PC-3 (cell line): ENCODE measurements at regions not wholly inside any gene's neighbourhood (a gene's known extent, or its start where the extent isn't known, plus 50 kb on each side); places are given as distances from the start of the nearest gene placed in this dataset.

Experiments
- ATAC-seq: fragments of 200-7000 bp; cut with Tn5 transposase; 2 replicates; pipeline ENCODE4 v1.9.1; 2020; ENCODE audit warnings: mild to moderate bottlenecking, moderate library complexity
- BruUV-seq: library from RNA; stranded (reverse); fragments of 400-500 nt; replicated peaks from 2 replicates; lab custom pipeline; 2021; lab: Mats Ljungman, UMichigan
- CTCF ChIA-PET: fragments of 300-600 bp; sonication (Branson Sonifier 250); formaldehyde crosslinking; loops from one replicate; lab custom pipeline; 2022; ENCODE audit warnings: antibody characterized with exemption; lab: Charles Lee
- POLR2A ChIA-PET: fragments of 300-600 bp; sonication (Branson Sonifier 250); formaldehyde crosslinking; loops from one replicate; lab custom pipeline; 2022; ENCODE audit warnings: antibody characterized with exemption; ENCODE audit not compliant: unreplicated experiment; lab: Charles Lee
- DNase-seq: peaks from one replicate; pipeline ENCODE4 v3.0.0-alpha.2; 2015
- H2AFZ ChIP-seq: fragments of 300-600 bp; sonication (generic); 2 replicates; pipeline ENCODE4 v1.6.0; 2016; ENCODE audit warnings: antibody characterized with exemption, low read length
- H3F3A ChIP-seq: fragments of 300-600 bp; sonication (generic); one replicate; pipeline ENCODE4 v1.6.0; 2017; ENCODE audit warnings: antibody characterized with exemption, low read length, control low read depth, mild to moderate bottlenecking; ENCODE audit not compliant: unreplicated experiment
- H3K27ac ChIP-seq: fragments of 300-600 bp; sonication (generic); 2 replicates; pipeline ENCODE4 v1.5.1; 2016; ENCODE audit warnings: mild to moderate bottlenecking, low read length
- H3K27me3 ChIP-seq: fragments of 300-600 bp; sonication (generic); 2 replicates; pipeline ENCODE4 v1.6.1; 2016; ENCODE audit warnings: low read length, mixed read lengths
- H3K36me3 ChIP-seq: fragments of 300-600 bp; sonication (generic); 2 replicates; pipeline ENCODE4 v1.6.1; 2016; ENCODE audit warnings: low read depth, mixed run types, low read length, mixed read lengths
- H3K4me1 ChIP-seq: fragments of 300-600 bp; sonication (generic); 2 replicates; pipeline ENCODE4 v1.5.1; 2016; ENCODE audit warnings: low read length; ENCODE audit not compliant: insufficient read depth
- H3K4me2 ChIP-seq: fragments of 300-600 bp; sonication (generic); 2 replicates; pipeline ENCODE4 v1.6.0; 2016; ENCODE audit warnings: low read length
- H3K4me3 ChIP-seq: fragments of 300-600 bp; sonication (generic); 2 replicates; pipeline ENCODE4 v1.5.1; 2016; ENCODE audit warnings: mild to moderate bottlenecking, low read length, mixed read lengths
- H3K79me2 ChIP-seq: fragments of 300-600 bp; sonication (generic); 2 replicates; pipeline ENCODE4 v1.6.1; 2017; ENCODE audit warnings: low read length, mixed read lengths
- H3K9ac ChIP-seq: fragments of 300-600 bp; sonication (generic); 2 replicates; pipeline ENCODE4 v1.6.0; 2016; ENCODE audit warnings: mild to moderate bottlenecking, low read length
- H3K9me2 ChIP-seq: fragments of 300-600 bp; sonication (generic); replicated peaks from 2 replicates; pipeline ENCODE4 v1.6.1; 2016; ENCODE audit warnings: mixed run types, low read length, mixed read lengths
- H3K9me3 ChIP-seq: fragments of 300-600 bp; sonication (generic); 2 replicates; pipeline ENCODE4 v1.6.1; 2016; ENCODE audit warnings: low read length, mixed read lengths
- H4K20me1 ChIP-seq: fragments of 300-600 bp; sonication (generic); 2 replicates; pipeline ENCODE4 v1.6.1; 2016; ENCODE audit warnings: low read length, mixed read lengths
- EZH2 ChIP-seq: fragments of 300-600 bp; sonication (generic); IDR thresholded peaks from one replicate; pipeline ENCODE4 v1.6.1; 2017; ENCODE audit warnings: antibody characterized with exemption, mild to moderate bottlenecking, low read length; ENCODE audit not compliant: unreplicated experiment
- EZH2phosphoT487 ChIP-seq: fragments of 300-600 bp; sonication (generic); IDR thresholded peaks from 2 replicates; pipeline ENCODE4 v1.6.1; 2018; ENCODE audit warnings: mild to moderate bottlenecking, antibody characterized with exemption, low read length, borderline replicate concordance
- intact Hi-C: fragments of 100-400 bp; cut with micrococcal nuclease; formaldehyde crosslinking; loops from 2 replicates; pipeline ENCODE4 v1.9.0; 2023
- TF ChIP-seq, protein P1 (sequence below): fragments of 300-600 bp; sonication (generic); conservative IDR thresholded peaks from 2 replicates; pipeline ENCODE4 v1.5.1; 2017; ENCODE audit warnings: antibody characterized with exemption, low read depth, mild to moderate bottlenecking, low read length

- ChIA-PET CTCF (no interaction called here), POLR2A (no interaction called here)
- no peaks in the 10 kb centered on the region for H3K9me3 ChIP-seq
- intact Hi-C loops: no loop called here
- no peaks in the 10 kb centered on the region for H3K27me3 ChIP-seq
- TF ChIP-seq EZH2: no peak
- TF ChIP-seq, protein P1, sequence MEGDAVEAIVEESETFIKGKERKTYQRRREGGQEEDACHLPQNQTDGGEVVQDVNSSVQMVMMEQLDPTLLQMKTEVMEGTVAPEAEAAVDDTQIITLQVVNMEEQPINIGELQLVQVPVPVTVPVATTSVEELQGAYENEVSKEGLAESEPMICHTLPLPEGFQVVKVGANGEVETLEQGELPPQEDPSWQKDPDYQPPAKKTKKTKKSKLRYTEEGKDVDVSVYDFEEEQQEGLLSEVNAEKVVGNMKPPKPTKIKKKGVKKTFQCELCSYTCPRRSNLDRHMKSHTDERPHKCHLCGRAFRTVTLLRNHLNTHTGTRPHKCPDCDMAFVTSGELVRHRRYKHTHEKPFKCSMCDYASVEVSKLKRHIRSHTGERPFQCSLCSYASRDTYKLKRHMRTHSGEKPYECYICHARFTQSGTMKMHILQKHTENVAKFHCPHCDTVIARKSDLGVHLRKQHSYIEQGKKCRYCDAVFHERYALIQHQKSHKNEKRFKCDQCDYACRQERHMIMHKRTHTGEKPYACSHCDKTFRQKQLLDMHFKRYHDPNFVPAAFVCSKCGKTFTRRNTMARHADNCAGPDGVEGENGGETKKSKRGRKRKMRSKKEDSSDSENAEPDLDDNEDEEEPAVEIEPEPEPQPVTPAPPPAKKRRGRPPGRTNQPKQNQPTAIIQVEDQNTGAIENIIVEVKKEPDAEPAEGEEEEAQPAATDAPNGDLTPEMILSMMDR: no peak
- H3K9me2 ChIP-seq: no peaks in the 10 kb centered on the region
- BruUV-seq: no TSS peak
- H3K4me1 ChIP-seq: no peaks in the 10 kb centered on the region
- no peaks in the 10 kb centered on the region for H3K79me2 ChIP-seq
- no peak overlapping the region for H3K4me2 ChIP-seq
- H4K20me1 ChIP-seq: no peaks in the 10 kb centered on the region
- H2AFZ ChIP-seq: no peak overlapping the region
- H3K9ac ChIP-seq: no peak overlapping the region
- DNase-seq (no peak), ATAC-seq (no peak)
- no peak overlapping the region for H3K27ac ChIP-seq
- no peak overlapping the region for H3K4me3 ChIP-seq
- no peaks in the 10 kb centered on the region for H3F3A ChIP-seq
- no peaks in the 10 kb centered on the region for H3K36me3 ChIP-seq
Observed at GRCh38 chr4:95982516-95982915, 142.6 kb downstream of the PDHA2 start.

DNA sequence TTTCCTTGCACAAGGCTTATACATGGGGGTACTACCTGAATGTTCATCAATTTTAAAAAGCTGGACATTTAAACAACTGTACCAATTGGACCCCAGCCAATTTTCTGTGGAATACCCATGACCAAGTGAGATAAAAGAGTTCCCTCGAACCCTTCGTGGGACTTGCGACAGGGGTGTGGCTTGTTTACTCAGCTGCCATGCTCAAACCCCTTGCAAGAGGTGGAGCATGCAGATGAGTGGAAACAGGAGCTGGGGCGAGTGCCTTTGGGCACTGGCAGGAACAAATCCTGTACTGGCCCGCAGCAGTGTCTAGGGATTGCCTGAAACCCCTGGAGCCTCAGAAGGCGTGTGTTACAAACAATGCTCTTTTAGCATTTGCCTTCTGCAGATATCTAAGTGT lies 144.2 kb downstream of the PDHA2 start:
- H3K36me3 ChIP-seq: no peaks in the 10 kb centered on the region
- CTCF ChIA-PET: no interaction called here
- POLR2A ChIA-PET: no interaction called here

GRCh38 chr4:95985051-95985450 lies 145.2 kb downstream of the PDHA2 start:
- no peak overlapping the region for H3K9ac ChIP-seq
- no peak overlapping the region for H3K27ac ChIP-seq
- no peaks in the 10 kb centered on the region for H3K27me3 ChIP-seq
- H3K9me2 ChIP-seq: no peaks in the 10 kb centered on the region
- intact Hi-C loops: no loop called here
- ATAC-seq (no peak), DNase-seq (no peak)
- H3F3A ChIP-seq: no peaks in the 10 kb centered on the region
- BruUV-seq: no TSS peak
- POLR2A ChIA-PET: no interaction called here
- H3K36me3 ChIP-seq: no peaks in the 10 kb centered on the region
- no peaks in the 10 kb centered on the region for H3K79me2 ChIP-seq
- TF ChIP-seq EZH2phosphoT487 (no peak), EZH2 (no peak)
- TF ChIP-seq, protein P1: no peak
- H4K20me1 ChIP-seq: no peaks in the 10 kb centered on the region
- no peak overlapping the region for H2AFZ ChIP-seq
- no peak overlapping the region for H3K4me3 ChIP-seq
- H3K4me2 ChIP-seq: no peak overlapping the region
- no peaks in the 10 kb centered on the region for H3K9me3 ChIP-seq
- no peaks in the 10 kb centered on the region for H3K4me1 ChIP-seq
- CTCF ChIA-PET: no interaction called here

More for the DNA sequence above, 144.2 kb downstream of the PDHA2 start:
- no peak overlapping the region for H3K4me2 ChIP-seq
- no peaks in the 10 kb centered on the region for H3K9me3 ChIP-seq
- H2AFZ ChIP-seq: no peak overlapping the region
- intact Hi-C loops: no loop called here
- H3F3A ChIP-seq: no peaks in the 10 kb centered on the region
- no peak overlapping the region for H3K9ac ChIP-seq
- no peak for TF ChIP-seq EZH2
- TF ChIP-seq, protein P1: no peak
- no peak for TF ChIP-seq EZH2phosphoT487
- no peak overlapping the region for H3K4me3 ChIP-seq
- no TSS peak for BruUV-seq
- H3K27ac ChIP-seq: no peak overlapping the region
- H3K4me1 ChIP-seq: no peaks in the 10 kb centered on the region
- no peaks in the 10 kb centered on the region for H3K27me3 ChIP-seq
- no peaks in the 10 kb centered on the region for H4K20me1 ChIP-seq
- H3K79me2 ChIP-seq: no peaks in the 10 kb centered on the region
- no peaks in the 10 kb centered on the region for H3K9me2 ChIP-seq
- ATAC-seq (no peak), DNase-seq (no peak)
